Left ventricle myocardium inferior (tissue), 1 donor: ENCODE measurements at regions not wholly inside any gene's neighbourhood (a gene's known extent, or its start where the extent isn't known, plus 50 kb on each side); places are given as distances from the start of the nearest gene placed in this dataset.

Source experiments
- DNase-seq: peaks from one replicate; pipeline ENCODE4 v3.0.0-alpha.2; 2020
- H3K27ac ChIP-seq: fragments of 200-600 bp; replicated peaks from 2 replicates; pipeline ENCODE4 v1.8.0; 2021
- H3K27me3 ChIP-seq: fragments of 200-600 bp; 2 replicates; pipeline ENCODE4 v1.8.0; 2021; ENCODE audit warnings: low read depth
- H3K36me3 ChIP-seq: fragments of 200-600 bp; 2 replicates; pipeline ENCODE4 v1.8.0; 2021
- H3K4me1 ChIP-seq: fragments of 200-600 bp; 2 replicates; pipeline ENCODE4 v1.8.0; 2021
- H3K4me3 ChIP-seq: fragments of 200-600 bp; 2 replicates; pipeline ENCODE4 v1.8.0; 2021; ENCODE audit warnings: mild to moderate bottlenecking, moderate library complexity
- H3K9me3 ChIP-seq: fragments of 200-600 bp; replicated peaks from 2 replicates; pipeline ENCODE4 v1.8.0; 2021
- intact Hi-C: fragments of 100-400 bp; cut with micrococcal nuclease; formaldehyde crosslinking; loops from one replicate; pipeline ENCODE4 v1.11.0; 2022
- TF ChIP-seq, protein P1 (sequence below): fragments of 200-600 bp; IDR thresholded peaks from 2 replicates; pipeline ENCODE4 v1.8.0; 2021; ENCODE audit warnings: antibody characterized with exemption, mild to moderate bottlenecking, borderline replicate concordance
- donor health status: DM: no; HTN: yes; CAD: no; lungs with severe emphysema.

DNA sequence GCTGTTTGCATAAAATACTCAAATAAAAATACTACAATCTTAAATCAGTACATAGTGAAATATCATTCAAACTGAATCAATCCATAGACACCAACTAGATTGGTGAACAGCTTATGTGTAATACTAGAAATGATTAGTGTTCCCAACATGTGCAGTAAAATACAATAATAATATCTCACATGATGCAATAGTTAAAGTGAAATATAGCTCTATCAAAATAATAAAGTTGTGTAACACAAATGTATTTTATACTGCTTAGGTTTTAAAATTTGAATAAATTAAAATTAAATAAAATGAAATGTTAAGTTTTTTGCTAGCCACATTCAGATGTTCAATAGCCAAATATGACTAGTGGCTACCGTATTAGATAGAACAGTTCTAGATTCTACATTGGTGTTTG lies 714.1 kb downstream of the ZNF385D start:
- Histone ChIP-seq H3K27ac (no peak overlapping the region), H3K36me3 (no peaks in the 10 kb centered on the region), H3K27me3 (no peaks in the 10 kb centered on the region), H3K4me1 (no peaks in the 10 kb centered on the region), H3K9me3 (no peaks in the 10 kb centered on the region), H3K4me3 (no peak overlapping the region)
- TF ChIP-seq, protein P1, sequence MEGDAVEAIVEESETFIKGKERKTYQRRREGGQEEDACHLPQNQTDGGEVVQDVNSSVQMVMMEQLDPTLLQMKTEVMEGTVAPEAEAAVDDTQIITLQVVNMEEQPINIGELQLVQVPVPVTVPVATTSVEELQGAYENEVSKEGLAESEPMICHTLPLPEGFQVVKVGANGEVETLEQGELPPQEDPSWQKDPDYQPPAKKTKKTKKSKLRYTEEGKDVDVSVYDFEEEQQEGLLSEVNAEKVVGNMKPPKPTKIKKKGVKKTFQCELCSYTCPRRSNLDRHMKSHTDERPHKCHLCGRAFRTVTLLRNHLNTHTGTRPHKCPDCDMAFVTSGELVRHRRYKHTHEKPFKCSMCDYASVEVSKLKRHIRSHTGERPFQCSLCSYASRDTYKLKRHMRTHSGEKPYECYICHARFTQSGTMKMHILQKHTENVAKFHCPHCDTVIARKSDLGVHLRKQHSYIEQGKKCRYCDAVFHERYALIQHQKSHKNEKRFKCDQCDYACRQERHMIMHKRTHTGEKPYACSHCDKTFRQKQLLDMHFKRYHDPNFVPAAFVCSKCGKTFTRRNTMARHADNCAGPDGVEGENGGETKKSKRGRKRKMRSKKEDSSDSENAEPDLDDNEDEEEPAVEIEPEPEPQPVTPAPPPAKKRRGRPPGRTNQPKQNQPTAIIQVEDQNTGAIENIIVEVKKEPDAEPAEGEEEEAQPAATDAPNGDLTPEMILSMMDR, result no peak
- no peak for DNase-seq
- intact Hi-C loops, result no loop called here

DNA sequence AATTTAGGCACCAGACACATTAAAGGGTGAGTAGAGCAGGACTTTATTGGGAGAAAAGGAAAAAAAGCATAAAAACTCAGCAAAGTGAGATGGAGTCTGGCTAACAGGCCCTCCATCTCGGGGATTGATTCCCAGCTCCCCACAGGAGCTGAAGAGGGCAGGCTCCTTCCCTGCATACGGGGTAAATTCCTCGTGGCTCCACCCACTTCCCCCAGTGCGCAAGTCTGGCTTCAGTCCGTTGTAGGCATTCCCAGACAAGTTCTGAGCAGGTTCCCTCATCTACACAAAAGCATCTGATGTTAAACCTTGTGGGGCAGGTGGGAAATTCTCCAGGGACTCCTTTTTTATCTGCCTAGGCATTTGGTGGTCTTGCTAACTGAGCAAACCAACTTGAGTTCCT lies 722.6 kb downstream of the ZNF385D start:
- Histone ChIP-seq H3K9me3 (no peaks in the 10 kb centered on the region), H3K27me3 (no peaks in the 10 kb centered on the region), H3K27ac (no peak overlapping the region), H3K4me1 (no peaks in the 10 kb centered on the region), H3K4me3 (no peak overlapping the region), H3K36me3 (no peaks in the 10 kb centered on the region)
- DNase-seq, result no peak
- intact Hi-C loops, result no loop called here
- TF ChIP-seq, protein P1, result no peak

DNA sequence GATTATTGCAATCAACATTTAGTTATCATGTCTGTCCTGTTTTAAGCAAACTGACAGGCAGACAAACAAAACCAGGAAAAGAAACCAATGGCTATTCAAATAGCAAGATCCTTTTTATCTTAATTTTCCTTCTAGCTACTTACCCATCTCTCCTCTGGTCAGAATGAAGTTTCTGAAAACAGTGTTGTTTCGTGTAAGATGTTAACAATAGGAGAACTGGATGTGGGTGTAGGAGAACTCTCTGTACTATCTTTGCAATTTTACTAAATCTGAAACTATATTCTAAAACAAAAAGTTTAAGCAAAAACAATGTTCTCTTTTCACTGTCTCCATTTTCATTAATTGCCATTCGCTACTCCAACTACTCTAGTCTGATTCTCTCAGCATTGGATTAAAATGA lies 726.4 kb downstream of the ZNF385D start:
- Histone ChIP-seq H3K36me3 (no peaks in the 10 kb centered on the region), H3K9me3 (no peaks in the 10 kb centered on the region), H3K4me1 (no peaks in the 10 kb centered on the region), H3K27ac (no peak overlapping the region), H3K4me3 (no peak overlapping the region), H3K27me3 (no peaks in the 10 kb centered on the region)
- TF ChIP-seq, protein P1, result no peak
- intact Hi-C loops, result no loop called here
- no peak for DNase-seq

DNA sequence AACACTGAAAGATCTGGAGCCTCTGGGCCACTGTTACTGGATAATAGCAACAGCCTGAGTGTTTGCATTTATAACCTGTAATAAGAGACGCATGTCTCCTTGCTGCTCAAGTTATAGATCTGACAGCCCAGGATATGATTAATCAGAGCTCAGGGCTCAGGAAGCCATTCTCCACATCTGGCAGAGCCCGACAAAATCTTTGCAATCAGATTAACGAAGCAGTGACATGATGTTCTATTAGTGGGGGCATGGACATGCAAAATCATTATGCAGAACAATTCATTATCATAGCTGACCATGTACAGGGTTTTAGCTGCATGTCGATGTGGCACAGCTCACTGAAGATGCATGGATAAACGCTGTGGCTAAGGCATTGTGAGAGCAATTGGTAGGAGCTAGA lies 730.3 kb downstream of the ZNF385D start:
- TF ChIP-seq, protein P1, result no peak
- no peak for DNase-seq
- intact Hi-C loops, result no loop called here
- H3K27ac ChIP-seq, result no peak overlapping the region
- H3K27me3 ChIP-seq, result no peaks in the 10 kb centered on the region
- H3K4me1 ChIP-seq, result no peaks in the 10 kb centered on the region
- H3K9me3 ChIP-seq, result peaks cover 10% of the 10 kb centered on the region
- H3K36me3 ChIP-seq, result no peaks in the 10 kb centered on the region
- no peak overlapping the region for H3K4me3 ChIP-seq

DNA sequence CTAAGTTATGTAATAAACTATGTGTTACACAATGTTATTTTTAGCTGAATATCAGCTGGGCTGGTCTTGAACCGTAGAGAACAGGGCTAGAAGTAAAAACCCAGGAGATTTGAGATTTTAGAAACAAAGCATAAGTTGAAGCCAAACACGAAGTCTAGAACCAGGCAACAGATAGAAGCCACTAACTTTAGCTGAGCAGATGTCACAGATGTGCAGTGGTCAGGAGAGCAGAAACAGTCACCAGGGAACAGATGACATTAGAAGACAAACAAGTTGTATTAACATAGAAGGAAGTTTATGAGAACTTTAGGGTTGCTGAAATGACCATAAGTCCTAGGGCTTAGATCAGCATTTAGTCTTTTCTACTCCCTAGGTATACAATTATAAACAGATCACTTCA lies 731.0 kb downstream of the ZNF385D start:
- H3K27ac ChIP-seq, result no peak overlapping the region
- intact Hi-C loops, result no loop called here
- H3K36me3 ChIP-seq, result no peaks in the 10 kb centered on the region
- H3K4me1 ChIP-seq, result no peaks in the 10 kb centered on the region
- DNase-seq, result no peak
- H3K4me3 ChIP-seq, result no peak overlapping the region
- TF ChIP-seq, protein P1, result no peak
- no peaks in the 10 kb centered on the region for H3K27me3 ChIP-seq
- H3K9me3 ChIP-seq, result peaks cover 15% of the 10 kb centered on the region
